ENCODE measurements at regions not wholly inside any gene's neighbourhood (a gene's known extent, or its start where the extent isn't known, plus 50 kb on each side); places are given as distances from the start of the nearest gene placed in this dataset.

GRCh38 chr13:72462726-72463125, 264.7 kb downstream of the MZT1 start:
- no peak for TF ChIP-seq CTCF (IDR thresholded peaks at IDR 0.05)
- TF ChIP-seq POLR2AphosphoS5 (IDR thresholded peaks at IDR 0.05), result no peak
- TF ChIP-seq POLR2A (IDR thresholded peaks at IDR 0.05), result no peak
